Kidney (tissue), 13 donors: ENCODE measurements at regions not wholly inside any gene's neighbourhood (a gene's known extent, or its start where the extent isn't known, plus 50 kb on each side); places are given as distances from the start of the nearest gene placed in this dataset.

Experiments used
- DNase-seq, 5 donors: peaks; one replicate each; pipeline ENCODE4 v3.0.0-alpha.2; 2013 to 2020
- FAIRE-seq: peaks from 2 replicates; lab custom pipeline; 2012; peaks lifted over from hg19 to GRCh38; lab: Jason Lieb, UNC
- H3K27ac ChIP-seq, 2 donors: one replicate each; pipeline ENCODE4 v1.7.0; 2013; ENCODE audit warnings: low read depth in 2 of 2, low read length in 2 of 2, inconsistent platforms in 1 of 2
- H3K27me3 ChIP-seq: one replicate; pipeline ENCODE4 v1.7.1; 2013; ENCODE audit warnings: low read length, inconsistent platforms; ENCODE audit not compliant: control insufficient read depth, insufficient read depth
- H3K36me3 ChIP-seq, 3 donors: one replicate each; pipeline versions ENCODE4 v1.7.0 to v1.7.1; 2013; ENCODE audit warnings: low read length in 3 of 3, control low read depth in 1 of 3, inconsistent platforms in 1 of 3; ENCODE audit not compliant: insufficient read depth in 3 of 3, control insufficient read depth in 2 of 3
- H3K4me1 ChIP-seq, 3 donors: one replicate each; pipeline versions ENCODE4 v1.7.0 to v1.7.1; 2013; ENCODE audit warnings: low read length in 3 of 3, inconsistent platforms in 1 of 3, low read depth in 1 of 3; ENCODE audit not compliant: control insufficient read depth in 2 of 3, insufficient read depth in 2 of 3
- H3K4me3 ChIP-seq, 3 donors: one replicate each; pipeline versions ENCODE4 v1.7.0 to v1.8.1; 2013; ENCODE audit warnings: low read length in 3 of 3, control low read depth in 1 of 3, inconsistent platforms in 1 of 3
- H3K9ac ChIP-seq, 3 donors: one replicate each; pipeline versions ENCODE4 v1.7.0 to v1.7.1; 2013; ENCODE audit warnings: low read length in 3 of 3, control low read depth in 1 of 3, inconsistent platforms in 1 of 3
- H3K9me3 ChIP-seq, 3 donors: one replicate each; pipeline versions ENCODE4 v1.7.0 to v1.7.1; 2013; ENCODE audit warnings: low read length in 3 of 3, control low read depth in 1 of 3, inconsistent platforms in 1 of 3; ENCODE audit not compliant: control insufficient read depth in 2 of 3, insufficient read depth in 1 of 3
- intact Hi-C: fragments of 100-400 bp; cut with DNase I; formaldehyde crosslinking; loops from one replicate; pipeline ENCODE4 v1.11.1; 2022
- TF ChIP-seq, protein P1 (sequence below): IDR thresholded peaks from 3 replicates; pipeline ENCODE4 v1.5.1; 2012; ENCODE audit warnings: mild to moderate bottlenecking, moderate library complexity, borderline replicate concordance; ENCODE audit not compliant: insufficient read depth; ENCODE audit errors: extremely low read depth
- donor health status: control.
- donor health status: control.
- donor health status: control.
- donor health status: control.
- donor health status: control.
- donor health status: DM: yes; HTN: yes; CAD: no.
- donor health status: Normal renal cell carcinoma (clear cell type).

DNA sequence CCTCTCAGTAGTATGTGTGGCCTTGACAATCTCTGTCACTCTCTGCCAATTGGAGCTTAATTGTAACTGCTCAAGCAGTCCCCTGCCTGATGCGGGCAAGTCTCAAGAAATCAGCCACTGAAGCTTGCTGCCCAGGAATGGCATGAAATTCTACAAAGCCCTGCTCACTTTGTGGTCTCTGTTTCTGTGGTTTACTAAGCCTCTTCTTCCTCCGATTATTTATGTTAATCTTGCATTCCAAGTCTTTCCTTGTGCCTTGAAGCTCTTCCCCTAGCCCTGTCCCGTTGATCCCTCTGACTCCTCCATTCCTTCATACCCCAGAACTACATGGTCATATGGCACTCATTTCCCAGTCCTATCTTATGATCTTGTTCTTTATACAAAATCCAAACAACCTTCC lies 489.3 kb upstream of the CHST9 start:
- Histone ChIP-seq H3K9ac (no peak overlapping the region), H3K4me3 (no peak overlapping the region), H3K36me3 (no peaks in the 10 kb centered on the region), H3K27me3 (no peaks in the 10 kb centered on the region), H3K4me1 (no peaks in the 10 kb centered on the region), H3K27ac (no peak overlapping the region), H3K9me3 (no peaks in the 10 kb centered on the region)
- no peak for FAIRE-seq
- no peak for DNase-seq
- intact Hi-C loops, result no loop called here
- TF ChIP-seq, protein P1, sequence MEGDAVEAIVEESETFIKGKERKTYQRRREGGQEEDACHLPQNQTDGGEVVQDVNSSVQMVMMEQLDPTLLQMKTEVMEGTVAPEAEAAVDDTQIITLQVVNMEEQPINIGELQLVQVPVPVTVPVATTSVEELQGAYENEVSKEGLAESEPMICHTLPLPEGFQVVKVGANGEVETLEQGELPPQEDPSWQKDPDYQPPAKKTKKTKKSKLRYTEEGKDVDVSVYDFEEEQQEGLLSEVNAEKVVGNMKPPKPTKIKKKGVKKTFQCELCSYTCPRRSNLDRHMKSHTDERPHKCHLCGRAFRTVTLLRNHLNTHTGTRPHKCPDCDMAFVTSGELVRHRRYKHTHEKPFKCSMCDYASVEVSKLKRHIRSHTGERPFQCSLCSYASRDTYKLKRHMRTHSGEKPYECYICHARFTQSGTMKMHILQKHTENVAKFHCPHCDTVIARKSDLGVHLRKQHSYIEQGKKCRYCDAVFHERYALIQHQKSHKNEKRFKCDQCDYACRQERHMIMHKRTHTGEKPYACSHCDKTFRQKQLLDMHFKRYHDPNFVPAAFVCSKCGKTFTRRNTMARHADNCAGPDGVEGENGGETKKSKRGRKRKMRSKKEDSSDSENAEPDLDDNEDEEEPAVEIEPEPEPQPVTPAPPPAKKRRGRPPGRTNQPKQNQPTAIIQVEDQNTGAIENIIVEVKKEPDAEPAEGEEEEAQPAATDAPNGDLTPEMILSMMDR, result no peak

DNA sequence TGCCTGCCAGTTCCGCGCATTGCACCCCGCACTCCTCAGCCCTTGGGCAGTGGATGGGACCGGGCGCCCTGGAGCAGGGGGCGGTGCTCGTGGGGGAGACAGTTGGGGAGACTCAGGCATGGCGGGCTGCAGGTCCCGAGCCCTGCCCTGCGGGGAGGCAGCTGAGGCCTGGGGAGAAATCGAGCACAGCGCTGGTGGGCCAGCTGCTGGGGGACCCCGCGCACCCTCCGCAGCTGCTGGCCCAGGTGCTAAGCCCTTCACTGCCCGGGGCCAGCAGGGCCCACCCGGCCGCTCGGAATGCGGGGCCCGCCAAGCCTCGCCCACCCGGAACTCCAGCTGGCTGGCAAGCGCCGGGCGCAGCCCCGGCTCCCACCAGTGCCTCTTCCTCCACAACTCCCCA lies 488.8 kb upstream of the CHST9 start:
- no peak for FAIRE-seq
- TF ChIP-seq, protein P1, result no peak
- H3K27me3 ChIP-seq, result no peaks in the 10 kb centered on the region
- H3K9ac ChIP-seq, result no peak overlapping the region
- intact Hi-C loops, result no loop called here
- no peak overlapping the region for H3K4me3 ChIP-seq
- peak in 1 of 5 donors; percentile 60 for DNase-seq
- H3K9me3 ChIP-seq, result no peaks in the 10 kb centered on the region
- H3K36me3 ChIP-seq, result no peaks in the 10 kb centered on the region
- H3K27ac ChIP-seq, result no peak overlapping the region
- no peaks in the 10 kb centered on the region for H3K4me1 ChIP-seq

DNA sequence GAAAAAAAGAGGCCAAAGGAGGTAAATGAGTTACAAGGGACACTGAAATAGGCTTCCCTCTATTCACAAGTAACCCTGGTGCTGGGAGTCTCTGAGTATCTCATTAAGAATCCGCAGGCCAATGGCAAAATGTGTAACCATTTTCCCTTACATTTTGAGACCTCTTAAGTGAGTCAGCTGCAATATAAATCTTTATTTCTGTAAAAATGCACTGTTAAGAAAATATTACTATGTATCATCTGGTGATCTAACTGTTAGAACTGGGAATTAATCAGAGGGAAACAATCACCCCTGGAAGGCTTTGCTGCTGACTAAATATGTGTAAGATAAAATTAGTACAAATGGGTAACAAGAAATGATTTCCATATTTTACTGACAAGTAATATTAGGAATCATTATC lies 483.1 kb upstream of the CHST9 start:
- no peak for DNase-seq
- no peaks in the 10 kb centered on the region for H3K36me3 ChIP-seq
- H3K27me3 ChIP-seq, result no peaks in the 10 kb centered on the region
- TF ChIP-seq, protein P1, result no peak
- H3K9ac ChIP-seq, result no peak overlapping the region
- no peaks in the 10 kb centered on the region for H3K4me1 ChIP-seq
- intact Hi-C loops, result no loop called here
- no peak for FAIRE-seq
- no peaks in the 10 kb centered on the region for H3K9me3 ChIP-seq
- H3K4me3 ChIP-seq, result no peak overlapping the region
- H3K27ac ChIP-seq, result no peak overlapping the region

DNA sequence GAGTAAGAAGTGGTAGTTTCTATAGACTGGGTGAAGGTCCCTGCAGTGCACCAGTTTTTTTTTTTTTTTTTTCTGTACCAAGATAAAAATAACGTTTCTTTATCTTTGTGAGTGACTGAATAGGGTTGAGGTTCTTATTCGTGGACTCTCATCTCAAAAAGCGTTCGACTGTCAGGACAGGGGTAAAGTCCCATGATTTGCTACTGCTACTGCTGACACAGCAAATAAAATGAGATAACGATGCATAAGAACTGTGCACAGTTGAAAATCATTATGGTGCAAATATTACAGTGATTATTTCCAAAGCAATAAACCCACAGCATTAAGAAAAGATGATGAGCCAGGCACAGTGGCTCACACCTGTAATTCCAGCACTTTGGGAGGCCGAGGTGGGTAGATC lies 482.0 kb upstream of the CHST9 start:
- Histone ChIP-seq H3K4me3 (no peak overlapping the region), H3K9me3 (no peaks in the 10 kb centered on the region), H3K9ac (no peak overlapping the region), H3K27ac (no peak overlapping the region), H3K36me3 (no peaks in the 10 kb centered on the region), H3K27me3 (no peaks in the 10 kb centered on the region), H3K4me1 (no peaks in the 10 kb centered on the region)
- TF ChIP-seq, protein P1, result no peak
- FAIRE-seq (no peak), DNase-seq (no peak)
- intact Hi-C loops, result no loop called here
